Kidney (tissue), 13 donors: ENCODE measurements at regions not wholly inside any gene's neighbourhood (a gene's known extent, or its start where the extent isn't known, plus 50 kb on each side); places are given as distances from the start of the nearest gene placed in this dataset.
A peak's percentile ranks its signal among the peaks of the same experiment; 100 is the strongest.

ENCODE experiments used
- DNase-seq, 5 donors: peaks; one replicate each; pipeline ENCODE4 v3.0.0-alpha.2; 2013 to 2020
- FAIRE-seq: peaks from 2 replicates; lab custom pipeline; 2012; peaks lifted over from hg19 to GRCh38; lab: Jason Lieb, UNC
- H3K27ac ChIP-seq, 2 donors: one replicate each; pipeline ENCODE4 v1.7.0; 2013; ENCODE audit warnings: low read depth in 2 of 2, low read length in 2 of 2, inconsistent platforms in 1 of 2
- H3K27me3 ChIP-seq: one replicate; pipeline ENCODE4 v1.7.1; 2013; ENCODE audit warnings: low read length, inconsistent platforms; ENCODE audit not compliant: control insufficient read depth, insufficient read depth
- H3K36me3 ChIP-seq, 3 donors: one replicate each; pipeline versions ENCODE4 v1.7.0 to v1.7.1; 2013; ENCODE audit warnings: low read length in 3 of 3, control low read depth in 1 of 3, inconsistent platforms in 1 of 3; ENCODE audit not compliant: insufficient read depth in 3 of 3, control insufficient read depth in 2 of 3
- H3K4me1 ChIP-seq, 3 donors: one replicate each; pipeline versions ENCODE4 v1.7.0 to v1.7.1; 2013; ENCODE audit warnings: low read length in 3 of 3, inconsistent platforms in 1 of 3, low read depth in 1 of 3; ENCODE audit not compliant: control insufficient read depth in 2 of 3, insufficient read depth in 2 of 3
- H3K4me3 ChIP-seq, 3 donors: one replicate each; pipeline versions ENCODE4 v1.7.0 to v1.8.1; 2013; ENCODE audit warnings: low read length in 3 of 3, control low read depth in 1 of 3, inconsistent platforms in 1 of 3
- H3K9ac ChIP-seq, 3 donors: one replicate each; pipeline versions ENCODE4 v1.7.0 to v1.7.1; 2013; ENCODE audit warnings: low read length in 3 of 3, control low read depth in 1 of 3, inconsistent platforms in 1 of 3
- H3K9me3 ChIP-seq, 3 donors: one replicate each; pipeline versions ENCODE4 v1.7.0 to v1.7.1; 2013; ENCODE audit warnings: low read length in 3 of 3, control low read depth in 1 of 3, inconsistent platforms in 1 of 3; ENCODE audit not compliant: control insufficient read depth in 2 of 3, insufficient read depth in 1 of 3
- intact Hi-C: fragments of 100-400 bp; cut with DNase I; formaldehyde crosslinking; loops from one replicate; pipeline ENCODE4 v1.11.1; 2022
- TF ChIP-seq, protein P1 (sequence below): IDR thresholded peaks from 3 replicates; pipeline ENCODE4 v1.5.1; 2012; ENCODE audit warnings: mild to moderate bottlenecking, moderate library complexity, borderline replicate concordance; ENCODE audit not compliant: insufficient read depth; ENCODE audit errors: extremely low read depth
- donor health status: control.
- donor health status: control.
- donor health status: control.
- donor health status: control.
- donor health status: control.
- donor health status: DM: yes; HTN: yes; CAD: no.
- donor health status: Normal renal cell carcinoma (clear cell type).

DNA sequence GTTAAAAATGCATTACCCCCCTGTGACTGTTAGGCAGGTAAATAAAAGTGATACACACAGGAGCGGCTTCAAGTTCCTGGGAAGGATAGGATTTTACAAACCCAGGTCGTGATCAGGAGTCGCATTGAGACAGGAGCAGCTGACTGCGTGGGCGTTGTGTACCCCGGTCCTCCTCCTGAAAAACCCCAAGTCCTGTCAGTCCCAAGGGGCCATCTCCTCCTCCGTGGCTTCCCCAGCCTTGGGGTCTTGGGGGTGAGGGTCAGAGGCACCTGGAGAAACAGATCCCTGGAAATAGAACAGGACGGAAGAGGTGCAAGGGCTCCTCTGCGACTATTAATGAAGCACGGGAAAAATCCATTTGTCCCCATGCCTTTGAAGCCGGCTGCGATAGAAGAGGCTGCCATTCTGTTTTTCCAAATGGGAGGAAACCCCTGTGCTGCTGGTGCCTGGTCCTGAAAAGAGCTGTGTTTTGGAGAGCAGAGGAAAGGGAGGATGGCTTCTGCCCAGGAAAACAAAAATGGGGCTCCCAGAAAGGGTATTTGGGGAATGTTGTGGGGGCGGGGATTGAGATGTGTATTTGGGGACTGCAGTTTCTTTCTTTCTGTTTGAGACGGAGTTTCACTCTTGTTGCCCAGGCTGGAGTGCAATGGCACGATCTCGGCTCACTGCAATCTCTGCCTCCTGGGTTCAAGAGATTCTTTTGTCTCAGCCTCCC, 143.1 kb downstream of the ZNF664 start:
- no peak for FAIRE-seq
- intact Hi-C loops = no loop called here
- no peaks in the 10 kb centered on the region for H3K9me3 ChIP-seq

DNA sequence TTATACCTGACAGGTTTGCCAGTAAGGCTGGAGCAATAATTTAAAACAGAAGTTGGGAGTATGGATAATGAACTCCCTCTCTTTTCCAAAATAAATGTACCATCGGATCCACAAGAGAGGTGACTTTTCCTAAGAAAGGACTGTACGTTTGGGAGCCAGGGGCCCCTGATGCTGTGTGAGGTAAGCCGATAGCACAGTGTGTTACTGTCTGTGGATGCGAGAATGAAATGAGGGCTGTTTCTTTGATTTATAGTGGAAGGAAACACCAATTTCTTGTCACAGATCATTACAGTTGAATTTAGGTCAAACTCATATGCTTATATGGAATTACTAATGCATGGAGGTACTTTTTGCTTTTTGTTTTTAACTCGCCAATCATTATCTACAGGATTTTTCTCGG, 147.7 kb downstream of the ZNF664 start:
- no peak overlapping the region for H3K4me3 ChIP-seq
- H3K36me3 ChIP-seq = no peaks in the 10 kb centered on the region
- DNase-seq (peak in 2 of 5 donors; percentile 45 to 63), FAIRE-seq (no peak)
- H3K9ac ChIP-seq = no peak overlapping the region
- TF ChIP-seq, protein P1, sequence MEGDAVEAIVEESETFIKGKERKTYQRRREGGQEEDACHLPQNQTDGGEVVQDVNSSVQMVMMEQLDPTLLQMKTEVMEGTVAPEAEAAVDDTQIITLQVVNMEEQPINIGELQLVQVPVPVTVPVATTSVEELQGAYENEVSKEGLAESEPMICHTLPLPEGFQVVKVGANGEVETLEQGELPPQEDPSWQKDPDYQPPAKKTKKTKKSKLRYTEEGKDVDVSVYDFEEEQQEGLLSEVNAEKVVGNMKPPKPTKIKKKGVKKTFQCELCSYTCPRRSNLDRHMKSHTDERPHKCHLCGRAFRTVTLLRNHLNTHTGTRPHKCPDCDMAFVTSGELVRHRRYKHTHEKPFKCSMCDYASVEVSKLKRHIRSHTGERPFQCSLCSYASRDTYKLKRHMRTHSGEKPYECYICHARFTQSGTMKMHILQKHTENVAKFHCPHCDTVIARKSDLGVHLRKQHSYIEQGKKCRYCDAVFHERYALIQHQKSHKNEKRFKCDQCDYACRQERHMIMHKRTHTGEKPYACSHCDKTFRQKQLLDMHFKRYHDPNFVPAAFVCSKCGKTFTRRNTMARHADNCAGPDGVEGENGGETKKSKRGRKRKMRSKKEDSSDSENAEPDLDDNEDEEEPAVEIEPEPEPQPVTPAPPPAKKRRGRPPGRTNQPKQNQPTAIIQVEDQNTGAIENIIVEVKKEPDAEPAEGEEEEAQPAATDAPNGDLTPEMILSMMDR = no peak
- H3K9me3 ChIP-seq = no peaks in the 10 kb centered on the region
- H3K4me1 ChIP-seq = no peaks in the 10 kb centered on the region
- H3K27me3 ChIP-seq = no peaks in the 10 kb centered on the region
- intact Hi-C loops = no loop called here
- H3K27ac ChIP-seq = no peak overlapping the region

More for the DNA sequence above, 143.1 kb downstream of the ZNF664 start:
- DNase-seq = no peak
- H3K4me1 ChIP-seq = no peaks in the 10 kb centered on the region
- H3K4me3 ChIP-seq = no peak overlapping the region
- H3K36me3 ChIP-seq = no peaks in the 10 kb centered on the region
- H3K9ac ChIP-seq = no peak overlapping the region
- H3K27me3 ChIP-seq = no peaks in the 10 kb centered on the region
- TF ChIP-seq, protein P1 = no peak
- H3K27ac ChIP-seq = no peak overlapping the region

GRCh38 chr12:124122722-124123121, 149.7 kb downstream of the ZNF664 start:
- no peaks in the 10 kb centered on the region for H3K4me1 ChIP-seq
- H3K9me3 ChIP-seq = no peaks in the 10 kb centered on the region
- no peak overlapping the region for H3K4me3 ChIP-seq
- DNase-seq (no peak), FAIRE-seq (no peak)
- intact Hi-C loops = no loop called here
- no peak overlapping the region for H3K9ac ChIP-seq
- TF ChIP-seq, protein P1 = no peak
- no peaks in the 10 kb centered on the region for H3K27me3 ChIP-seq
- H3K36me3 ChIP-seq = no peaks in the 10 kb centered on the region
- H3K27ac ChIP-seq = no peak overlapping the region
